Right lobe of liver (tissue), 4 donors: ENCODE measurements at regions not wholly inside any gene's neighbourhood (a gene's known extent, or its start where the extent isn't known, plus 50 kb on each side); places are given as distances from the start of the nearest gene placed in this dataset.

Source experiments
- CTCF ChIP-seq, 4 donors: fragments of 200-600 bp in 3 of 4; fragments of 450-650 bp in 1 of 4; IDR thresholded peaks; one replicate each; pipeline versions ENCODE4 v1.5.1 to v1.8.0; 2016 to 2022; ENCODE audit warnings: antibody characterized with exemption in 4 of 4, mild to moderate bottlenecking in 2 of 4
- POLR2A ChIP-seq: fragments of 450-650 bp; IDR thresholded peaks from one replicate; pipeline ENCODE4 v1.6.1; 2017; ENCODE audit warnings: antibody characterized with exemption, mild to moderate bottlenecking
- donor health status: DM: no; HTN: no; CAD: no.
- donor health status: DM: no; HTN: no; CAD: no.
- donor health status: DM: no; HTN: yes; CAD: no.

GRCh38 chr18:79596446-79597175 lies 83.0 kb upstream of the CTDP1 start:
- TF ChIP-seq CTCF (IDR thresholded peaks at IDR 0.05) = no peak
- no peak for TF ChIP-seq POLR2A
